Inflammatory macrophage treated with lipopolysaccharide for 1 hour (primary cell): ENCODE measurements at regions not wholly inside any gene's neighbourhood (a gene's known extent, or its start where the extent isn't known, plus 50 kb on each side); places are given as distances from the start of the nearest gene placed in this dataset.

Experiments
- DNase-seq, 2 donors: peaks; one replicate each; pipeline ENCODE4 v3.0.0-alpha.2; 2020 to 2022

GRCh38 chr19:31610018-31610417, 260.8 kb upstream of the TSHZ3 start:
- DNase-seq, result no peak

DNA sequence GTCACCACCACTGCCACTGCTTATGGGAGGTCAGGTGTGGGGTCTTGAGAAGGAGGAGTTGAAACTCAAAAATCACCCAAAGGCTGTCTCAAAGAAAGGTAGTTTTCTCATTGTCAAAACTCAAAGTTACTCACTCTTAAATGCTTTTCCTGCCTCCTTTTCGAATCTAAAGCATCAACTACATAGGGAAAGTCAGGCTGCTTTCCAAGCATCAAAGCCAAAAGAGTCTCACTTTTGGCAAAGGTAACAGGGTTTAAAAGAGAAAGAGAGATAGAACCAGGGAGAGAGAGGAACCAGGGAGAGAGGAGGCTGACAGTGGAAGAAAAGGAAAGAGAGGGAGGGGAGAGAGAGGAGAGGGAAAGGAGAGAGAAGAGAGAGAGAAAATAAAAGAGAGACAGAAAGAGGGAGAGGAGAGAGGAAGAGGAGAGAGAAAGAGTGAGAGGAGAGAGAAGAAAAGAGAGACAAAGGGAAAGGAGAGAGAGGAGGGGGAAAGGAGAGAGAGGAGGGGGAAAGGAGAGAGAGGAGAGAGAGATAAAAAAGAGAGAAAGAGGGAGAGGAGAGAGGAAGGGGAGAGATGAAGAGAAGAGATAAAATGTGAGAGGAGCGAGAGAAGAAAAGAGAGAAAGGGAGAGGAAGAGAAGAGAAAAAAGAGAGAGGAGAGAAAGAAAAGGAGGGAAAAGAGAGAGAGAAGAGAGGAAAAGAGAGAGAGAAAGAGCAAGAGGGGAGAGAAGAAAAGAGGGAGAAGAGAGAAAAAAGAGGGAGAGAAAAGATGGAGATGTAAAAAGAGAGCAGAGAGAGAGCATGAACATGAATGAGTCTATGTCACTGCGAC, 262.0 kb upstream of the TSHZ3 start:
- no peak for DNase-seq

DNA sequence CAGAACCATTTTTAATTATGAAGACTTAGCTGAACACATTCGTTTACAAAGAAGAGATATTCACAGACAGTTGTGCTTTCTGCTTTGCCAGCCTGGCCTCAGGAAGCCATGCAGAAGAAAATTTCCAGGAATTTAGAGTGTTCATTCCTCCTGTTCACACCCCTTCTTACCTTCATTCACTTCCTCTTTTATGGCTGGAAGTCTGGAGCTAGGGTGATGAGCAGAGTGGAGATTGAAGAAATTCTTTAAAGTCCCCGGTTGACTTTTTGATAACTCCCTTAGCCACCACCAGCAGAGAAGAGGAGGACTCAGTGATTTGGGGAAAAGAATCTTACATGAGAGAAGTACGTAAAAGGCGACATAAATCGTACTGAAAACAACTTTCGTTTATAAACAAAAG, 263.6 kb upstream of the TSHZ3 start:
- DNase-seq, result no peak

DNA sequence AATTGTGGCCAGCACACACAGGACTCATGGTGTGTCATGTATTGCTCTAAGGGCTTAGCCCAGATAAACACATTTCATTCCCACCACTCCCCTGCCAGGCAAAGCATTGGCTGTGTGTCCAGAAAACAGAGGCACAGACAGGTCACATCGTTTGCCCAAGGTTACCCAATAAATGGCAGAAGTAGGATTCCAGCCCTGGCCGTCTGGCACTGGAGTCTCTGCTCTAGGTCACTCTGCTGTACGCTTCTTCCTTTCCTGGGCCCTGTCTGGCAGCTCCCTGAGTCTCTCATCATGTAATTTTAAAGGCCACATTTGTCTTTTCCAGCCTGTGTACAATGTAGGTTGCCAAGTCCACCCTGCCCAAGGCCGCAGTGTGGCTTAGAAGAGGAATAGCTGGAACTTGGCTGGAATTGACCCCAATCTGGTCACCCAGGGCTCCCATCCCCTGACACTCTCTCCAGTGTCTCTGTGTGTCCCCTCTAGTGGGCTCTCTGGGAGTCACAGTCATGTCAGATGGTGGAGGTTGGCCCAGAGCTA, 264.5 kb upstream of the TSHZ3 start:
- DNase-seq, result no peak

DNA sequence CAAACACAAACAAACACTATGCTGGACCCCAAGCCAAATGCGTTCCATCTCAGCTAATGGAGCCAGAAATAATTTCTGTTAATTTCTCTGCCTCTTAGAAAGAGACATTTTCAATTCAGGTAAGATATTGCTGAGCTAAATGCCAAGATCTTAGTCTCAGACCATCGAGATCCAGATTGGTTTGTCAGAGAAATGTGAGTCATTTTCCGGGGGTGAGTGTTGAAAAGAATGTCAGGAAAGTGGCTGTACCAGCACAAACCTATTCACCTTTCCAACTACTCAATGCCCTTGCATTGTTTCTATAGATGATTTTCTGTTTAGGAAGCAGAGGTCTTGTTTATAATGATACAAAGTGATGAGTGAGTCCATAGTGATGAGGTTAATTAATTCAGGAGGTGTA, 266.8 kb upstream of the TSHZ3 start:
- no peak for DNase-seq

DNA sequence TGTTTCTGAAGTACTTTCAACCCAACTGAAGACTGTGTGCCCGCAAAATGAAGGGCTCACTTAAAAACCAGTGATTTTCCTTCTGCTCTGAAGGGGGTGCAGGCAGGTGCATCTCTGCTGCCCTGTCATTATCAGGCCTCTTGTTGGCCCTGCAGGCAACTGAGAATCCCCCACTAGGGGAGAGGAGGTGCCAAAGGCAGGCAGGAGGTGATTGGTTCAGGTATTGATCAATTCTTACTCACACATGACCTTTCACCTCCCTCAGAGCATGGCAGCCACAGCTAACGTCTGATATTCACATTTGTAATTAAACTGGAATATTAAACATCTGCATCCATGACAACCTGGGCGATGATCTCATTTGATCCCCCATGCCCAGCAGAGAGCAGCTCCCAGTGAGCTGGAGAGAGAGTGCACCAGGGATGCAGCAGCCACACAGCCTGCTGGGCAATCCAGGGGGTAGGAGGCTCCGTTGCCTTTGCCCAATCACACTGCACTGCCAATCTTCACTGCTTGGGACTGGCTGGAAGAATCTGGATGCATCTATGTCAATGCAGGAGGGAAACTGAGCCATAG, 267.9 kb upstream of the TSHZ3 start:
- DNase-seq, result no peak

DNA sequence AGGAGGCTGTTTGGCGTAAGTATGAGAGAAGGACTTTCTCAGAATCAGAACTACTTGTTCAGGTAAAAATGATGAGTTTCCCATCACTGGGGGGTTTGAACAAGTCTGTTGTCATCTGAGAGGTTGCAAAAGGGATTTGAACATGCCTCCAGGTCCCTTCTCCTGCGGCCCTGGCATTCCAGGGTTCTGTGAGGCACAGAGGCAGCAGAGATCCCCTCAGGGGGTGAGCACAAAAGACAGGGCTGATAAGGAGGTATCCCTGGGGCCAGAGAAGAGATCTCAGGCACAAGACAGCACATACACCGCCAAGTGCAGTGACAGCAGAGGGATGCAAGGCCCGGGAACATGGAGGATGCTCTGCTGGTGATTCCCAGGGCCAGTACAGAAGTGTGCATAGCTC, 275.8 kb upstream of the TSHZ3 start:
- DNase-seq, result no peak

DNA sequence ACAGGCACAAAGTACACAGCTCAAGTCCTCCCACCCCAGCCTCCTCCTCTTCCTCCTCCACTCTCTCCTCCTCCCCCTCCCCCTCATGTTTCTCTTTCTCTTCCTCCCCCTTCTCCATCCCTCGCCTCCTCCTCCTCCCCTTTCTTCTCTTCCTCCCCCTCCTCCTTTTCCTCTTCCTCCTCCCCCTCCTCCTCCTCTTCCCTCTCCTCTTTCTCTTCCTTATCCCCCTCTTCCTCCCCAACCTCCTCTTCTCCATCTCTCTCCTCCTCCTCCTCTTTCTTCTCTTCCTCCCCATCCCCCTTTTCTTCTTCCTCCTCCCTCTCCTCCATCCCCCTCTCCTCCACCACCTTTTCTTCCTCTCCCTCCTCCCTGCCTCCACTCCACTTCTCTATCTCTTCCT, 276.3 kb upstream of the TSHZ3 start:
- no peak for DNase-seq

- DNase-seq, result no peak
Measured at GRCh38 chr19:31626941-31627340, 277.7 kb upstream of the TSHZ3 start.

- no peak for DNase-seq
Measured at GRCh38 chr19:31627620-31628365, 278.6 kb upstream of the TSHZ3 start.

- DNase-seq, result no peak
Measured at GRCh38 chr19:31629579-31630363, 280.5 kb upstream of the TSHZ3 start.

- no peak for DNase-seq
Measured at GRCh38 chr19:31633014-31633413, 283.8 kb upstream of the TSHZ3 start.

DNA sequence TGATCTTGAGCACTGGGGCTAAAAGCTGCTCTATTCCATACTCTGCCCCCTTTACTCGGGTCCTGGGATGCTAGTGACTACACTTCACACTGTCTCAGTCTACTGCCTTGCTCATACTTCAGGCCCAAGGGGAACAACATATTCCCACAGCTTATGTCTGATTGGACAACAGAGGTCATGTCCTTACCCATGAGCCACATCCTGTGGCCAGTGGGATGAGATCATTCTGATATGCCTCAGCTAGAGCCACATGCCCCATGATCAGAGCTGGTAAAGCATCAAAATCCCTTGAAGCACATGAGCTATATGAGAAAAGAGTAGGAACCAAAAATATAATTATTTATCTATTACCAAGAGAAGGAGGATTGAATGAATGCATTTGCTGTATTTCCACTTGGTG, 290.1 kb upstream of the TSHZ3 start:
- DNase-seq, result no peak

DNA sequence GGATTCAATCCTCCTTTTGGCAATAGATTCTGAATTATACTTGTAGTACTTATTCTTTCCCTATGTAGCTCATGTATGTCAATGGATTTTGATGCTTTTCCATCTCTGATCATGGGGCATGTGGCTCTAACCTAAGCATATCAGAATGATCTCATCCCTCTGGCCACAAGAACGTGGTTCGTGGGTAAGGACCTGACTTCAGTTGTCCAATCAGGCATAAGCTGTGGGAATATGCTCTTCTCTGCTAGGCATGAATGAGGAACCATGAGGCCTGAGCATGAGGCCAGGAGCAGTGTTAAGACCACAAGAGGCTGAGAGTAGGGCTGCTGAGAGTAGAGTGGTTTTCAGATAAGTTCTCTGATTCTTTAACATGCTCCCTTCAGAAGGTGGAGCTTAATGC, 292.4 kb upstream of the TSHZ3 start:
- no peak for DNase-seq

- no peak for DNase-seq
Measured at GRCh38 chr19:31648347-31648746, 299.1 kb upstream of the TSHZ3 start.

GRCh38 chr19:31656507-31656906, 307.3 kb upstream of the TSHZ3 start:
- DNase-seq, result no peak

GRCh38 chr19:31658993-31659896, 310.0 kb upstream of the TSHZ3 start:
- no peak for DNase-seq

- DNase-seq, result no peak
Measured at GRCh38 chr19:31659897-31660210, 310.6 kb upstream of the TSHZ3 start.

DNA sequence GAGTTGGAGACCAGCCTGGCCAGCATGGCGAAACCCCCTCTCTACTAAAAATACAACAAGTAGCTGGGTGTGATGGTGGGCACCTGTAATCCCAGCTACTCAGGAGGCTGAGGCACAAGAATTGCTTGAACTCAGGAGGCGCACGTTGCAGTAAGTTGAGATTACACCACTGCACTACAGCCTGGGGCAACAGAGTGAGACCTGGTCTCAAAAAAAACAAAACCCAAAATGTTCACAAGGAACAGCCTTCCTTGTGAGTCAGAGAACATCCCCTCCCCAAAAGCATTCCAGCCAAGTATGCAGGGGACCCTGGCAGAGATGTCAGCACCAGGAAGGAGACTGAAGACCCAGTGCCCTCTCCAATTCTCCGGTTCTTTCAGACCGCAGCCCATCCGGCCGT, 314.9 kb upstream of the TSHZ3 start:
- DNase-seq, result no peak

DNA sequence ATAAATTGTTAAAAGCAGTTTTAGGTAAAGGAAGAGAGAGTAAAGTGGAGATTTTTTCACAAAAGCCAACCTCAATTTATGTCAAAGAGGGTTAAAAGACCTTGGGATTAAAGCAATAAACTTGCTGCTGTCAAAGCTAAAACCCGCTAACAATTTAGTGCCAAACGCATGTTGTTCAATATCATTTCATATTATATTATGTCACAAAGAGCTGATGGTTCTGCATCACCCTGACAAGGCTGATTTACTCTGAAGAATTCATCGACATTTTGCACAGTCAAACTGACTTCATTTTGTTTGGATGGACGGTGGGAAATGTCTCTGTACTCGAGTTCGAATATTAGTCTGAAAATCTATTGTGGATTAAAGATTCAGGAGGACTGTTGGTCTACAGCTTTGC, 315.8 kb upstream of the TSHZ3 start:
- no peak for DNase-seq

- no peak for DNase-seq
Measured at GRCh38 chr19:31666126-31666525, 316.9 kb upstream of the TSHZ3 start.

DNA sequence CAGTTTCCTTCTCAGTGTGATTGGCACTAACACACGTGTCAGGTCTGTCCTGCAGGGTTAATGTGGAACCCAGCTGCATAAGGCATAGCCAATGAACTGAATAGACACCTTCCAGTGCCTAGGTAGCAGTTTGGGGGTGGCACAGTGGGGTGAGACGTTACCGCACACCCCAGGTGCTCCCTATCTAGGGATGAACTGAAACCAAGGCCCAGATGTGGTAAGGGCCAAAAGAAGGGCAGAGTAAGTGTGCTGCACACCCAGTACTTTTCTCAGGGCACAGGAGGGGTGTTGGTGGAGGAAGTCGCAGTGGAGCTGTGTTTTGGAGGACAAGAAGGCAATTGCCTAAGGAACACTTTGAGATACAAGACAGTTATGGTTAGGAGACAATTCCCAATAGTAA, 317.9 kb upstream of the TSHZ3 start:
- no peak for DNase-seq
